ENCODE measurements at regions not wholly inside any gene's neighbourhood (a gene's known extent, or its start where the extent isn't known, plus 50 kb on each side); places are given as distances from the start of the nearest gene placed in this dataset.

DNA sequence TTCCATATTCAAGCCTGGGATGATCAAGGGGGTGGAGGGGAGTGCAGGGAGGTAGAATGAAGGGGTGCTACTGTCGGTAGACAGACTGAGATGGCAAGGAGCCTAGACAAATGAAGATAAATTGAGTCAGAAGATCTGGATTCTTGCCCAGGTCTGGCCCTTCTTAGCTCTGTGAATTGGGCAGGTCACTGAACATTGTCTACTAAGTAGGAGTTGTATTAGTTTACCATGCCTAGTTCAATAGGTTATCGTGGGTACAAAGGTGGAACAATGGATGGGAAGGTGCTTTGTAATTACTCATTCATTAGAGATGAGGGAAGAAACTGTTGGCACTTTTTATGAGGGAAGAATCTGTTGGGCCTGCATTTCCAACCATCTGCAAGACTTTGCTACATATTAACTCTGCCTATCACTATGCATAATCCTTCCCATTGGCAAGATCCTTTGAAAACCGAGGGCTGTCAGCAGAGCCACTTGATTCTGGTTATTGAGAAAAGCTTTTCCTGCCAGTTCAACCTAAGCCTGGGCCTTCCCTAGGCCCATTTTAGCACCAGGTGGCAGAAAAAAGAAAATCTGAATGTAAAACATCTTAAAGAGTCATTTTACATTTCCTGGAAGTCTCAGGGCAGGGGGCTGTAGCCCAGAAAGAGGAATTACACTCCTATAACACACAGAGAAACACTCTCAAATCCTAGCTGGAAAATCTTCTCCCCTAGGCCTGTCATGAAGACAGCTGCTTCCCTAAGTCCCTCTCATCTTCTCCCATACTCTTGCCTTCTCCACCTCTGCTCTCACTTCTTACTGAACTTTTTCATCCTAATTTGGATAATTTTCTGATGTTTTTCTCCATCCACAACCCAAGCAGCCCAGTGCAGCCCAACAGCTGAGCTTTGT is 103.5 kb downstream of the CD24 start:
- Histone ChIP-seq H3K27me3 (no peaks in the 10 kb centered on the region), H3K36me3 (no peaks in the 10 kb centered on the region), H3K4me3 (no peak overlapping the region), H3K27ac (no peak overlapping the region), H3K4me1 (no peaks in the 10 kb centered on the region), H3K9me3 (no peaks in the 10 kb centered on the region)
- no peak for DNase-seq (ENCODE audit: extremely low spot score in 2 of 2)
- intact Hi-C loops (cut with DNase I): no loop called here
- TF ChIP-seq, protein P1, sequence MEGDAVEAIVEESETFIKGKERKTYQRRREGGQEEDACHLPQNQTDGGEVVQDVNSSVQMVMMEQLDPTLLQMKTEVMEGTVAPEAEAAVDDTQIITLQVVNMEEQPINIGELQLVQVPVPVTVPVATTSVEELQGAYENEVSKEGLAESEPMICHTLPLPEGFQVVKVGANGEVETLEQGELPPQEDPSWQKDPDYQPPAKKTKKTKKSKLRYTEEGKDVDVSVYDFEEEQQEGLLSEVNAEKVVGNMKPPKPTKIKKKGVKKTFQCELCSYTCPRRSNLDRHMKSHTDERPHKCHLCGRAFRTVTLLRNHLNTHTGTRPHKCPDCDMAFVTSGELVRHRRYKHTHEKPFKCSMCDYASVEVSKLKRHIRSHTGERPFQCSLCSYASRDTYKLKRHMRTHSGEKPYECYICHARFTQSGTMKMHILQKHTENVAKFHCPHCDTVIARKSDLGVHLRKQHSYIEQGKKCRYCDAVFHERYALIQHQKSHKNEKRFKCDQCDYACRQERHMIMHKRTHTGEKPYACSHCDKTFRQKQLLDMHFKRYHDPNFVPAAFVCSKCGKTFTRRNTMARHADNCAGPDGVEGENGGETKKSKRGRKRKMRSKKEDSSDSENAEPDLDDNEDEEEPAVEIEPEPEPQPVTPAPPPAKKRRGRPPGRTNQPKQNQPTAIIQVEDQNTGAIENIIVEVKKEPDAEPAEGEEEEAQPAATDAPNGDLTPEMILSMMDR (IDR thresholded peaks at IDR 0.05): no peak
- TF ChIP-seq POLR2AphosphoS5 (IDR thresholded peaks at IDR 0.05; ENCODE audit: insufficient read depth in 1 of 2, low read depth in 1 of 2): no peak
- TF ChIP-seq POLR2A (IDR thresholded peaks at IDR 0.05): no peak

GRCh38 chr6:106870069-106870468 is 104.5 kb downstream of the CD24 start:
- DNase-seq (ENCODE audit: extremely low spot score in 2 of 2): no peak
- Histone ChIP-seq H3K27me3 (no peaks in the 10 kb centered on the region), H3K4me1 (no peaks in the 10 kb centered on the region), H3K36me3 (no peaks in the 10 kb centered on the region), H3K27ac (no peak overlapping the region), H3K9me3 (no peaks in the 10 kb centered on the region), H3K4me3 (no peak overlapping the region)
- TF ChIP-seq, protein P1 (IDR thresholded peaks at IDR 0.05): no peak
- no peak for TF ChIP-seq POLR2A (IDR thresholded peaks at IDR 0.05)
- TF ChIP-seq POLR2AphosphoS5 (IDR thresholded peaks at IDR 0.05; ENCODE audit: insufficient read depth in 1 of 2, low read depth in 1 of 2): no peak
- intact Hi-C loops (cut with DNase I): no loop called here

- TF ChIP-seq, protein P1 (IDR thresholded peaks at IDR 0.05): no peak
- no peak for TF ChIP-seq POLR2A (IDR thresholded peaks at IDR 0.05)
- TF ChIP-seq POLR2AphosphoS5 (IDR thresholded peaks at IDR 0.05; ENCODE audit: insufficient read depth in 1 of 2, low read depth in 1 of 2): no peak
- DNase-seq (ENCODE audit: extremely low spot score in 2 of 2): no peak
- no peak overlapping the region for H3K27ac ChIP-seq
- no peaks in the 10 kb centered on the region for H3K36me3 ChIP-seq
- H3K9me3 ChIP-seq: no peaks in the 10 kb centered on the region
- no peaks in the 10 kb centered on the region for H3K4me1 ChIP-seq
- no peaks in the 10 kb centered on the region for H3K27me3 ChIP-seq
- intact Hi-C loops (cut with DNase I): no loop called here
- H3K4me3 ChIP-seq: no peak overlapping the region
Observed at GRCh38 chr6:106869203-106869602, 105.3 kb downstream of the CD24 start.

DNA sequence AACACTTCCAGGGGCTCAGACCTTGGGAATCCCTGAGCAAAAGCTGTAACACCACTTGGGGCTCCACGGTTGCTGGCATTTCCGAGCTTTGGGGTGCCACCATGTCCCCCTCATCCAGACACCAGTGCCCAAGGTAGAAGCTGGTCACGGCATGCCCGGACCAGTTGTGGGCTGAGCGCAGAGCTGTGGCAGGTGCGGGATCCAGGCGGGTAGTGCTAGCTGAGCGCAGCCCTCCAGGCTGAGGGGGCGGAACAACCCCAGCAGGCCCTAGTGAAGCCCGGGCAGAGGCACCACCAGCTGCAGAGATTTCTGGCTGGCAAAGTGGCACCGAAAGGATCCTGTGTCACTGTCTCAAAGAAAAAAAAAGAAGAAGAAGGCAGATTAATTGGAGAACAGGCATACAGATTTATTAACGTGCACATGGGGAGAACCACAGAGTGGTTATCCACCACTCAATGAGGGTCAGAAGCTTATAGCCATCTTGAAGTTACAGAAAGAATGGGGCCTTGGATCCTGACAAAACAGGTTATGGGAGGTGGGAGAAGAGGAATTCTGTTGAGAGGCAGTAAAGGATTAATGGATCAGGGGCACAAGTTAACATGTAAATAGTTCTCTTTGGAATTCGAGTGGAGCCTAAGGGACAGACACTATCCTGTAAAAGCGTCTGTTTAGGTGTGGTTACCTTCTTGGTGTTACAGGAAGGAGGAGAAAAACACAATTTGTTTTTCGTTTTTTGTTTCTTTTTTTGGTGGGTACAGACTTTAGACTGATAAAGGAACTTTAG is 107.5 kb downstream of the CD24 start:
- Histone ChIP-seq H3K27me3 (no peaks in the 10 kb centered on the region), H3K4me3 (no peak overlapping the region), H3K9me3 (no peaks in the 10 kb centered on the region), H3K4me1 (no peaks in the 10 kb centered on the region), H3K36me3 (no peaks in the 10 kb centered on the region), H3K27ac (no peak overlapping the region)
- DNase-seq (ENCODE audit: extremely low spot score in 2 of 2): no peak
- intact Hi-C loops (cut with DNase I): no loop called here
- no peak for TF ChIP-seq POLR2A (IDR thresholded peaks at IDR 0.05)
- TF ChIP-seq POLR2AphosphoS5 (IDR thresholded peaks at IDR 0.05; ENCODE audit: insufficient read depth in 1 of 2, low read depth in 1 of 2): no peak
- TF ChIP-seq, protein P1 (IDR thresholded peaks at IDR 0.05): no peak
